ENCODE measurements at regions not wholly inside any gene's neighbourhood (a gene's known extent, or its start where the extent isn't known, plus 50 kb on each side); places are given as distances from the start of the nearest gene placed in this dataset.

- TF ChIP-seq, protein P1, sequence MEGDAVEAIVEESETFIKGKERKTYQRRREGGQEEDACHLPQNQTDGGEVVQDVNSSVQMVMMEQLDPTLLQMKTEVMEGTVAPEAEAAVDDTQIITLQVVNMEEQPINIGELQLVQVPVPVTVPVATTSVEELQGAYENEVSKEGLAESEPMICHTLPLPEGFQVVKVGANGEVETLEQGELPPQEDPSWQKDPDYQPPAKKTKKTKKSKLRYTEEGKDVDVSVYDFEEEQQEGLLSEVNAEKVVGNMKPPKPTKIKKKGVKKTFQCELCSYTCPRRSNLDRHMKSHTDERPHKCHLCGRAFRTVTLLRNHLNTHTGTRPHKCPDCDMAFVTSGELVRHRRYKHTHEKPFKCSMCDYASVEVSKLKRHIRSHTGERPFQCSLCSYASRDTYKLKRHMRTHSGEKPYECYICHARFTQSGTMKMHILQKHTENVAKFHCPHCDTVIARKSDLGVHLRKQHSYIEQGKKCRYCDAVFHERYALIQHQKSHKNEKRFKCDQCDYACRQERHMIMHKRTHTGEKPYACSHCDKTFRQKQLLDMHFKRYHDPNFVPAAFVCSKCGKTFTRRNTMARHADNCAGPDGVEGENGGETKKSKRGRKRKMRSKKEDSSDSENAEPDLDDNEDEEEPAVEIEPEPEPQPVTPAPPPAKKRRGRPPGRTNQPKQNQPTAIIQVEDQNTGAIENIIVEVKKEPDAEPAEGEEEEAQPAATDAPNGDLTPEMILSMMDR (IDR thresholded peaks at IDR 0.05), result peak; percentile 34
- no peak for TF ChIP-seq REST (IDR thresholded peaks at IDR 0.05; ENCODE audit: low read depth, low read length)
- no peak for TF ChIP-seq USF2 (IDR thresholded peaks at IDR 0.05; ENCODE audit: borderline replicate concordance, low read depth, low read length)
- no peak for TF ChIP-seq NRF1 (IDR thresholded peaks at IDR 0.05; ENCODE audit: low read depth, low read length)
- no peak for TF ChIP-seq TCF12 (IDR thresholded peaks at IDR 0.05)
- no peak for TF ChIP-seq IRF3 (IDR thresholded peaks at IDR 0.05; ENCODE audit: low read depth, low read length)
- TF ChIP-seq, protein P2, sequence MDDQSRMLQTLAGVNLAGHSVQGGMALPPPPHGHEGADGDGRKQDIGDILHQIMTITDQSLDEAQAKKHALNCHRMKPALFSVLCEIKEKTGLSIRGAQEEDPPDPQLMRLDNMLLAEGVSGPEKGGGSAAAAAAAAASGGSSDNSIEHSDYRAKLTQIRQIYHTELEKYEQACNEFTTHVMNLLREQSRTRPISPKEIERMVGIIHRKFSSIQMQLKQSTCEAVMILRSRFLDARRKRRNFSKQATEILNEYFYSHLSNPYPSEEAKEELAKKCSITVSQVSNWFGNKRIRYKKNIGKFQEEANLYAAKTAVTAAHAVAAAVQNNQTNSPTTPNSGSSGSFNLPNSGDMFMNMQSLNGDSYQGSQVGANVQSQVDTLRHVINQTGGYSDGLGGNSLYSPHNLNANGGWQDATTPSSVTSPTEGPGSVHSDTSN (IDR thresholded peaks at IDR 0.05), result no peak
- TF ChIP-seq SMC3 (IDR thresholded peaks at IDR 0.05; ENCODE audit: low read depth, low read length), result no peak
- no peak for TF ChIP-seq TAF1 (IDR thresholded peaks at IDR 0.05; ENCODE audit: borderline replicate concordance, low read depth, low read length)
- TF ChIP-seq SIN3A (IDR thresholded peaks at IDR 0.05; ENCODE audit: borderline replicate concordance, low read depth, low read length), result no peak
- no peak for TF ChIP-seq EZH2phosphoT487 (IDR thresholded peaks at IDR 0.05; ENCODE audit: borderline replicate concordance, low read depth)
- no peak for TF ChIP-seq MAX (IDR thresholded peaks at IDR 0.05; ENCODE audit: low read depth)
- no peak for TF ChIP-seq GABPA (IDR thresholded peaks at IDR 0.05; ENCODE audit: low read depth)
- no peak for TF ChIP-seq CHD2 (IDR thresholded peaks at IDR 0.05; ENCODE audit: low read length, partially characterized antibody)
Measured at GRCh38 chr18:75130591-75131328, 78.2 kb downstream of the PTGR3 start.

All from SK-N-SH (cell line).